ENCODE measurements at regions not wholly inside any gene's neighbourhood (a gene's known extent, or its start where the extent isn't known, plus 50 kb on each side); places are given as distances from the start of the nearest gene placed in this dataset.

DNA sequence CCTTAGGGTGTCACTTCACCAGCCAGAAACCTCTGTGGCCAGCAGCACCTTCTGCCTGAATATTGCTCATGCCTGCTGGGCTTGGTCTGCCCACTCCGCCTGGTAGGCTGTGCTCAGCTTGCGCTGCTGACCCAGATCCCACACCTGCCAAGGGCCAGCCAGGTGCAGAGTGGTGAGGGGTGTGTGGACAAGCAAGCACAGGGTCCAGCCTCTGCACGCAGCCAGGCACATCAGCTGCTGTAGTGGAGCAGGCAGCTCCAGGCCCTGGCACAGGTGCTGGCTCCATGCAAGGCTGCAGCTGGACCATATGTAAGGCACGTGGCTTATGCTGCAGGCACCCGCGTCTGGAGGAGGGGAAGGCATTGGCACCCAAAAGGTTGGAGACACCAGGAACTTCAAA lies 567.4 kb downstream of the INHBA start:
- Histone ChIP-seq H3K27me3 (replicated peaks in 1 of 4; ENCODE audit: control insufficient read depth in 3 of 4, extremely low read depth in 1 of 4, insufficient read depth in 3 of 4, low read length in 3 of 4) (no peaks in the 10 kb centered on the region), H3K4me3 (ENCODE audit: extremely low read depth in 1 of 4, insufficient read depth in 2 of 4, low read depth in 3 of 4, low read length in 4 of 4) (no peak overlapping the region), H3K79me1 (ENCODE audit: low read depth, low read length) (no peaks in the 10 kb centered on the region), H4K20me1 (replicated peaks in 1 of 2; ENCODE audit: control insufficient read depth in 1 of 2, insufficient read depth in 2 of 2, low read length in 2 of 2) (no peaks in the 10 kb centered on the region), H3K23me2 (ENCODE audit: low read depth, low read length) (no peaks in the 10 kb centered on the region), H3K4ac (replicated peaks; ENCODE audit: insufficient read length, low read depth, low read length) (no peak overlapping the region), H2BK120ac (replicated peaks; ENCODE audit: low read depth, low read length) (no peak overlapping the region), H4K8ac (ENCODE audit: extremely low read depth, insufficient read depth, low read length) (peak overlapping the region; percentile 65; the same call in 1 of the 2 replicates), H3K56ac (replicated peaks; ENCODE audit: insufficient read length, low read depth, low read length) (no peak overlapping the region), H3K4me2 (ENCODE audit: insufficient read depth in 1 of 2, low read depth in 2 of 2, low read length in 2 of 2) (no peak overlapping the region), H3K18ac (ENCODE audit: extremely low read depth, low read length) (no peak overlapping the region; the same call in 1 of the 2 replicates), H3K9me3 (ENCODE audit: insufficient read depth in 2 of 2, low read depth in 1 of 2, low read length in 1 of 2) (no peaks in the 10 kb centered on the region), H4K91ac (replicated peaks; ENCODE audit: insufficient read length, low read length) (no peak overlapping the region), H2BK15ac (ENCODE audit: low read length) (0 out of 2 replicates have a peak overlapping the region, but pooled peaks have one; percentile 29), H3K79me2 (ENCODE audit: control insufficient read depth in 1 of 2, insufficient read depth in 2 of 2, low read length in 2 of 2) (no peaks in the 10 kb centered on the region), H2BK20ac (ENCODE audit: low read length) (no peak overlapping the region), H2AFZ (ENCODE audit: low read length) (no peak overlapping the region), H2BK12ac (ENCODE audit: low read depth, low read length) (0 out of 2 replicates have a peak overlapping the region, but pooled peaks have one; percentile 9), H3K9ac (replicated peaks in 1 of 4; ENCODE audit: extremely low read depth in 1 of 4, low read depth in 3 of 4, low read length in 3 of 4) (no peak overlapping the region), H4K5ac (ENCODE audit: insufficient read length, low read depth, low read length) (no peak overlapping the region), H2AK5ac (ENCODE audit: low read depth, low read length) (no peak overlapping the region), H3K36me3 (ENCODE audit: control insufficient read depth in 2 of 4, insufficient read depth in 4 of 4, low read length in 3 of 4) (no peaks in the 10 kb centered on the region), H3K14ac (ENCODE audit: insufficient read length) (no peak overlapping the region), H2BK5ac (ENCODE audit: low read depth, low read length) (no peak overlapping the region), H3K4me1 (replicated peaks in 1 of 4; ENCODE audit: control insufficient read depth in 3 of 4, insufficient read depth in 4 of 4, low read length in 3 of 4) (no peaks in the 10 kb centered on the region), H3K27ac (ENCODE audit: low read depth, low read length) (no peak overlapping the region), H3K23ac (ENCODE audit: insufficient read length) (peak overlapping the region; percentile 66)
- FAIRE-seq (no peak), DNase-seq (ENCODE audit: low read depth in 1 of 2, low spot score in 2 of 2) (no peak)
- CTCF ChIA-PET (ENCODE audit: partially characterized antibody) = interaction anchor here (1.1 kb wide), 1 partner anchor 183 kb away, joined by 3 read pairs; no protein-coding TSS in a partner anchor
- POLR2A ChIA-PET (ENCODE audit: partially characterized antibody) = no interaction called here
- no peak for TF ChIP-seq PHF8 (conservative IDR thresholded peaks at IDR 0.05; ENCODE audit: low read depth, low read length)
- no peak for TF ChIP-seq POLR2A (IDR thresholded peaks at IDR 0.05; ENCODE audit: control extremely low read depth in 1 of 2, low read depth in 2 of 2, low read length in 2 of 2)
- no peak for TF ChIP-seq CHD2 (IDR thresholded peaks at IDR 0.05; ENCODE audit: low read length)
- no peak for TF ChIP-seq TEAD4 (IDR thresholded peaks at IDR 0.05; ENCODE audit: low read depth, low read length)
- no peak for TF ChIP-seq POLR2AphosphoS5 (IDR thresholded peaks at IDR 0.05; ENCODE audit: low read depth, low read length)
- no peak for TF ChIP-seq TBP (IDR thresholded peaks at IDR 0.05; ENCODE audit: low read depth, low read length)
- no peak for TF ChIP-seq POU5F1 (IDR thresholded peaks at IDR 0.05; ENCODE audit: low read depth, low read length)
- TF ChIP-seq KDM1A (IDR thresholded peaks at IDR 0.05; ENCODE audit: borderline replicate concordance, low read length) = no peak
- WGBS, 2 experiments (ENCODE audit: extremely low coverage in 1 of 2, insufficient coverage in 1 of 2, insufficient read length in 1 of 2, insufficient replicate concordance in 2 of 2, low coverage in 1 of 2, low lambda C conversion rate in 2 of 2, missing lambda C conversion rate in 1 of 2) = 84% methylated on average over 5 of the region's 6 CpGs; no CpG with 5 or more reads in 1 of the 2 experiments
